ENCODE measurements at regions not wholly inside any gene's neighbourhood (a gene's known extent, or its start where the extent isn't known, plus 50 kb on each side); places are given as distances from the start of the nearest gene placed in this dataset.

GRCh38 chr9:89853931-89854330 lies 249.1 kb downstream of the GADD45G start:
- SMC1A ChIA-PET (ENCODE audit: uncharacterized antibody, unreplicated experiment), result no interaction called here
- 3% methylated on average over 3 of the region's 3 CpGs for WGBS (ENCODE audit: insufficient coverage, insufficient replicate concordance, low lambda C conversion rate, missing lambda C conversion rate)
- no peaks in the 10 kb centered on the region for H3K79me2 ChIP-seq (ENCODE audit: control insufficient read depth, insufficient read depth, low read length)
- no peak overlapping the region for H3K4me3 ChIP-seq
- CTCF ChIA-PET, result no interaction called here
- no peak overlapping the region for H3K27ac ChIP-seq (ENCODE audit: control insufficient read depth, insufficient read depth)
- in situ Hi-C loops (cut with MboI) (no loop called here), intact Hi-C loops (cut with micrococcal nuclease; ENCODE audit: unreplicated experiment) (no loop called here)
- FAIRE-seq (no peak), ATAC-seq (no peak), DNase-seq (ENCODE audit: low read depth, low spot score) (no peak)
- POLR2A ChIA-PET, result no interaction called here
- no peaks in the 10 kb centered on the region for H3K4me1 ChIP-seq (ENCODE audit: control insufficient read depth, insufficient read depth, low read length)
- BruUV-seq (replicated peaks), result no TSS peak
- no peak overlapping the region for H3K9ac ChIP-seq (ENCODE audit: control insufficient read depth, insufficient read depth, low read length)
- TF ChIP-seq ZNF384 (IDR thresholded peaks at IDR 0.05; ENCODE audit: borderline replicate concordance, low read depth, low read length) (no peak), LARP7 (IDR thresholded peaks at IDR 0.05) (no peak), ZBED1 (IDR thresholded peaks at IDR 0.05; ENCODE audit: borderline replicate concordance) (no peak), POLR2AphosphoS2 (IDR thresholded peaks at IDR 0.05; ENCODE audit: low read depth, low read length) (no peak), MYC (IDR thresholded peaks at IDR 0.05; ENCODE audit: insufficient read depth, insufficient read length, insufficient replicate concordance, low read length, severe bottlenecking) (no peak), GATAD2B (conservative IDR thresholded peaks at IDR 0.05; ENCODE audit: low read depth) (no peak), POLR2A (IDR thresholded peaks at IDR 0.05; ENCODE audit: low read depth, low read length) (no peak), SPI1 (IDR thresholded peaks at IDR 0.05; ENCODE audit: borderline replicate concordance, insufficient read depth, low read depth, low read length) (no peak), JUNB (IDR thresholded peaks at IDR 0.05) (no peak)
- TF ChIP-seq, protein P1, sequence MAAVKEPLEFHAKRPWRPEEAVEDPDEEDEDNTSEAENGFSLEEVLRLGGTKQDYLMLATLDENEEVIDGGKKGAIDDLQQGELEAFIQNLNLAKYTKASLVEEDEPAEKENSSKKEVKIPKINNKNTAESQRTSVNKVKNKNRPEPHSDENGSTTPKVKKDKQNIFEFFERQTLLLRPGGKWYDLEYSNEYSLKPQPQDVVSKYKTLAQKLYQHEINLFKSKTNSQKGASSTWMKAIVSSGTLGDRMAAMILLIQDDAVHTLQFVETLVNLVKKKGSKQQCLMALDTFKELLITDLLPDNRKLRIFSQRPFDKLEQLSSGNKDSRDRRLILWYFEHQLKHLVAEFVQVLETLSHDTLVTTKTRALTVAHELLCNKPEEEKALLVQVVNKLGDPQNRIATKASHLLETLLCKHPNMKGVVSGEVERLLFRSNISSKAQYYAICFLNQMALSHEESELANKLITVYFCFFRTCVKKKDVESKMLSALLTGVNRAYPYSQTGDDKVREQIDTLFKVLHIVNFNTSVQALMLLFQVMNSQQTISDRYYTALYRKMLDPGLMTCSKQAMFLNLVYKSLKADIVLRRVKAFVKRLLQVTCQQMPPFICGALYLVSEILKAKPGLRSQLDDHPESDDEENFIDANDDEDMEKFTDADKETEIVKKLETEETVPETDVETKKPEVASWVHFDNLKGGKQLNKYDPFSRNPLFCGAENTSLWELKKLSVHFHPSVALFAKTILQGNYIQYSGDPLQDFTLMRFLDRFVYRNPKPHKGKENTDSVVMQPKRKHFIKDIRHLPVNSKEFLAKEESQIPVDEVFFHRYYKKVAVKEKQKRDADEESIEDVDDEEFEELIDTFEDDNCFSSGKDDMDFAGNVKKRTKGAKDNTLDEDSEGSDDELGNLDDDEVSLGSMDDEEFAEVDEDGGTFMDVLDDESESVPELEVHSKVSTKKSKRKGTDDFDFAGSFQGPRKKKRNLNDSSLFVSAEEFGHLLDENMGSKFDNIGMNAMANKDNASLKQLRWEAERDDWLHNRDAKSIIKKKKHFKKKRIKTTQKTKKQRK (IDR thresholded peaks at IDR 0.05; ENCODE audit: low read depth, low read length), result no peak
- no peak overlapping the region for H3K4me2 ChIP-seq (ENCODE audit: control insufficient read depth, insufficient read depth)
- H3K9me3 ChIP-seq (replicated peaks; ENCODE audit: control insufficient read depth, insufficient read depth, low read length), result no peaks in the 10 kb centered on the region
- no peaks in the 10 kb centered on the region for H4K20me1 ChIP-seq (ENCODE audit: control insufficient read depth, insufficient read depth)
- H3K27me3 ChIP-seq (replicated peaks in 1 of 2; ENCODE audit: control insufficient read depth in 2 of 2, insufficient read depth in 2 of 2, low read length in 1 of 2), result peaks cover 0 to 3% of the 10 kb centered on the region in 2 experiments; a peak in 2 of 4 replicates
- no peaks in the 10 kb centered on the region for H3K36me3 ChIP-seq (ENCODE audit: control insufficient read depth in 2 of 2, insufficient read depth in 2 of 2, low read length in 1 of 2)
- RAD21 ChIA-PET (ENCODE audit: unreplicated experiment), result no interaction called here
- H2AFZ ChIP-seq (ENCODE audit: control insufficient read depth, low read depth, low read length), result no peak overlapping the region
